Keratinocyte (primary cell): ENCODE measurements at regions not wholly inside any gene's neighbourhood (a gene's known extent, or its start where the extent isn't known, plus 50 kb on each side); places are given as distances from the start of the nearest gene placed in this dataset.

ENCODE experiments used
- DNase-seq: peaks from one replicate; pipeline ENCODE4 v3.0.0-alpha.2; 2011; ENCODE audit warnings: low read depth, missing footprints, low spot score
- FAIRE-seq: peaks from 2 replicates; lab custom pipeline; 2011; peaks lifted over from hg19 to GRCh38; lab: Jason Lieb, UNC
- H2AFZ ChIP-seq: 2 replicates; pipeline ENCODE4 v1.6.0; 2012; ENCODE audit warnings: low read length, control low read depth, inconsistent platforms; ENCODE audit not compliant: control insufficient read depth
- H3K27ac ChIP-seq: 2 replicates; pipeline ENCODE4 v1.5.1; 2011; ENCODE audit warnings: low read length; ENCODE audit not compliant: control insufficient read depth, insufficient read depth
- H3K27me3 ChIP-seq: 3 replicates; pipeline ENCODE4 v1.6.0; 2011; ENCODE audit warnings: low read length; ENCODE audit not compliant: control insufficient read depth, insufficient read depth; ENCODE audit errors: extremely low read depth
- H3K36me3 ChIP-seq, 2 experiments: 2 replicates in 1 of 2; 3 replicates in 1 of 2; pipeline ENCODE4 v1.5.1; 2011; ENCODE audit warnings: low read length in 2 of 2, mild to moderate bottlenecking in 1 of 2; ENCODE audit not compliant: control insufficient read depth in 2 of 2, insufficient read depth in 2 of 2; ENCODE audit errors: extremely low read depth in 1 of 2
- H3K4me1 ChIP-seq: 3 replicates; pipeline ENCODE4 v1.5.1; 2011; ENCODE audit warnings: low read length; ENCODE audit not compliant: control insufficient read depth, insufficient read depth; ENCODE audit errors: extremely low read depth
- H3K4me2 ChIP-seq: 3 replicates; pipeline ENCODE4 v1.6.0; 2011; ENCODE audit warnings: low read depth, low read length; ENCODE audit not compliant: control insufficient read depth, insufficient read depth; ENCODE audit errors: extremely low read depth
- H3K4me3 ChIP-seq, 3 experiments: fragments of 200-600 bp in 1 of 3; sonication (generic) in 1 of 3; 2 replicates in 2 of 3; 3 replicates in 1 of 3; pipeline ENCODE4 v1.5.1; 2011 to 2016; ENCODE audit warnings: low read length in 3 of 3, mild to moderate bottlenecking in 3 of 3, control low read depth in 2 of 3, inconsistent platforms in 1 of 3, low read depth in 1 of 3, mixed read lengths in 1 of 3, mixed run types in 1 of 3, moderate library complexity in 1 of 3; ENCODE audit not compliant: control insufficient read depth in 2 of 3, insufficient read depth in 2 of 3; ENCODE audit errors: extremely low read depth in 1 of 3
- H3K79me2 ChIP-seq: 2 replicates; pipeline ENCODE4 v1.6.0; 2012; ENCODE audit warnings: low read length; ENCODE audit not compliant: control insufficient read depth, insufficient read depth
- H3K9ac ChIP-seq: 3 replicates; pipeline ENCODE4 v1.6.0; 2011; ENCODE audit warnings: low read length; ENCODE audit not compliant: control insufficient read depth, insufficient read depth; ENCODE audit errors: extremely low read depth
- H3K9me1 ChIP-seq: 3 replicates; pipeline ENCODE4 v1.6.0; 2011; ENCODE audit warnings: low read length; ENCODE audit not compliant: control insufficient read depth, insufficient read depth; ENCODE audit errors: extremely low read depth
- H3K9me3 ChIP-seq: 2 replicates; pipeline ENCODE4 v1.5.1; 2012; ENCODE audit warnings: low read depth, low read length; ENCODE audit not compliant: control insufficient read depth
- H4K20me1 ChIP-seq: 3 replicates; pipeline ENCODE4 v1.6.0; 2011; ENCODE audit warnings: low read length; ENCODE audit not compliant: control insufficient read depth, insufficient read depth; ENCODE audit errors: extremely low read depth
- CTCF ChIP-seq, 3 experiments: IDR thresholded peaks in 1 of 3; conservative IDR thresholded peaks in 1 of 3; optimal IDR thresholded peaks in 1 of 3; 2 replicates in 2 of 3; 3 replicates in 1 of 3; pipeline versions ENCODE3 to v1.5.1; 2011; ENCODE audit warnings: low read length in 3 of 3, mild to moderate bottlenecking in 3 of 3, moderate library complexity in 2 of 3, control low read depth in 1 of 3, inconsistent platforms in 1 of 3; ENCODE audit not compliant: insufficient read depth in 2 of 3; ENCODE audit errors: extremely low read depth in 1 of 3
- EZH2 ChIP-seq: IDR thresholded peaks from one replicate; pipeline ENCODE4 v1.6.1; 2012; ENCODE audit warnings: inconsistent platforms, mild to moderate bottlenecking, low read length, moderate library complexity
- dilution Hi-C: fragments of 300-500 bp; cut with MboI; formaldehyde crosslinking; loops from one replicate; pipeline ENCODE4 v1.7.0; 2020; ENCODE audit warnings: low sequenced_read_pairs; ENCODE audit not compliant: extremely low pct_ligation_motif_present

DNA sequence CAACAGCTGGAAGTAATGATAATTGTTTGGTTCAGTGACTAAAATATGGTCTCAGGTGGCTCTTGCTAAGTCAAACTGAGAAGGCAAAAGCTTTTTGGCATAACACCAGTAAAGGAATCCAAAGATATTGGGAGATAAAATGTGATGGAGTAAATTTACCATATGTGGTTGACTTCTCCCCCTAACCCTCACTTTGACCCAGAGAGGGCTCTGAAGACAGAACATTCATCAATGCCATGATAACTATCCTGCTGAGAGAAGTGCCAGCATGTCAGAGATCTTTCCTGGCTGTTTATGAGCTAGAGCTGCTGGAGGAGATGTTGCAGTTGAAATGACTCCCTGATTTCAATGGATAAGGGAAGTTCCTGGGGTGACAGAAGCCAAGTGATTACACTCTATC, 213.4 kb downstream of the SPCS3 start:
- Histone ChIP-seq H3K36me3 (no peaks in the 10 kb centered on the region), H3K27ac (no peak overlapping the region), H3K4me3 (no peak overlapping the region), H3K79me2 (no peaks in the 10 kb centered on the region), H3K9ac (no peak overlapping the region), H3K4me1 (no peaks in the 10 kb centered on the region), H3K9me3 (no peaks in the 10 kb centered on the region), H3K27me3 (no peaks in the 10 kb centered on the region), H2AFZ (no peak overlapping the region), H4K20me1 (no peaks in the 10 kb centered on the region), H3K4me2 (no peak overlapping the region), H3K9me1 (no peaks in the 10 kb centered on the region)
- no peak for FAIRE-seq
- TF ChIP-seq EZH2 (no peak), CTCF (optimal IDR thresholded peaks at IDR 0.05 in 1 of 3, IDR thresholded peaks at IDR 0.05 in 1 of 3, conservative IDR thresholded peaks at IDR 0.05 in 1 of 3; ENCODE audit: extremely low read depth in 1 of 3, insufficient read depth in 2 of 3, low read length in 3 of 3) (no peak)
- DNase-seq: no peak
- dilution Hi-C loops: no loop called here

DNA sequence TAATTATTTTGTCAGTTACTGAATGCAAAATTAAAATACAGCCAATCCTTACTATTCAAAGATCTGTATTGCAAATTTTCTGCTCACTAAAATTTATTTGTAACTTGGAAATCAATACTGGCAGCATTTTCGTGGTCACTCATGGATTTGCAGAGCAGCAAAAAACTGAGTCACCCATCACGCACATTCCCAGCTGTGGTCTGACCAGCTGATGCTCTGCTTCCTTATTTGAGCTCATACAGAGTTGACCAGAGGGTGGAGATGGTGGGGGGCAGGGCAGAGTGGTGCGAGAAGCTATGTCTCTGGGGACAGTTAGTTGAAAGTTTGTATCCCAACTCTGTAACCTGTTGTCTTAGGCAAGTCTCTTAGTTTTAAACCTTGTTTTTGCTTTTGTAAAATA, 214.8 kb downstream of the SPCS3 start:
- Histone ChIP-seq H3K9me1 (no peaks in the 10 kb centered on the region), H2AFZ (no peak overlapping the region), H3K27ac (no peak overlapping the region), H3K4me3 (no peak overlapping the region), H4K20me1 (no peaks in the 10 kb centered on the region), H3K36me3 (no peaks in the 10 kb centered on the region), H3K27me3 (no peaks in the 10 kb centered on the region), H3K79me2 (no peaks in the 10 kb centered on the region), H3K4me1 (no peaks in the 10 kb centered on the region), H3K4me2 (no peak overlapping the region), H3K9me3 (no peaks in the 10 kb centered on the region), H3K9ac (no peak overlapping the region)
- dilution Hi-C loops: no loop called here
- FAIRE-seq (no peak), DNase-seq (no peak)
- no peak for TF ChIP-seq EZH2
- TF ChIP-seq CTCF (optimal IDR thresholded peaks at IDR 0.05 in 1 of 3, IDR thresholded peaks at IDR 0.05 in 1 of 3, conservative IDR thresholded peaks at IDR 0.05 in 1 of 3; ENCODE audit: extremely low read depth in 1 of 3, insufficient read depth in 2 of 3, low read length in 3 of 3): no peak
